OCI-LY3 (cell line): ENCODE measurements at regions not wholly inside any gene's neighbourhood (a gene's known extent, or its start where the extent isn't known, plus 50 kb on each side); places are given as distances from the start of the nearest gene placed in this dataset.

ENCODE experiments used
- H2AFZ ChIP-seq: fragments of 200-600, 300-600 bp; shearing (Covaris generic); 2 replicates; pipeline ENCODE4 v1.6.0; 2014; ENCODE audit warnings: antibody characterized with exemption, low read depth, low read length
- H3K27ac ChIP-seq: fragments of 200-600, 300-600 bp; sonication (generic); 2 replicates; pipeline ENCODE4 v1.5.1; 2014; ENCODE audit warnings: mild to moderate bottlenecking, low read length, moderate library complexity, mixed read lengths
- H3K27me3 ChIP-seq: fragments of 200-600, 300-600 bp; sonication (generic); 2 replicates; pipeline ENCODE4 v1.6.1; 2014; ENCODE audit warnings: low read depth, low read length, mixed read lengths
- H3K36me3 ChIP-seq: fragments of 200-600, 300-600 bp; sonication (generic); replicated peaks from 2 replicates; pipeline ENCODE3; 2014; ENCODE audit warnings: low read depth, low read length, mixed read lengths
- H3K4me1 ChIP-seq: fragments of 300-600, 200-600 bp; sonication (generic); 2 replicates; pipeline ENCODE4 v1.6.1; 2014; ENCODE audit warnings: low read length, mixed read lengths
- H3K4me2 ChIP-seq: fragments of 200-600, 300-600 bp; sonication (generic); 2 replicates; pipeline ENCODE4 v1.6.1; 2014; ENCODE audit warnings: low read length, mixed read lengths
- H3K4me3 ChIP-seq: fragments of 300-600, 200-600 bp; sonication (generic); 2 replicates; pipeline ENCODE4 v1.5.1; 2014; ENCODE audit warnings: antibody characterized with exemption, mild to moderate bottlenecking, low read length, moderate library complexity
- H3K79me2 ChIP-seq: fragments of 300-600, 200-600 bp; shearing (Covaris generic); 2 replicates; pipeline ENCODE4 v1.6.1; 2014; ENCODE audit warnings: mild to moderate bottlenecking, low read length, mixed read lengths
- H3K9ac ChIP-seq: fragments of 300-600, 200-600 bp; shearing (Covaris generic); 2 replicates; pipeline ENCODE4 v1.6.0; 2014; ENCODE audit warnings: mild to moderate bottlenecking, low read length, moderate library complexity
- H3K9me3 ChIP-seq: fragments of 200-600, 300-600 bp; shearing (Covaris generic); 2 replicates; pipeline ENCODE4 v1.6.1; 2014; ENCODE audit warnings: low read length, mixed read lengths; ENCODE audit not compliant: insufficient read depth
- H4K20me1 ChIP-seq: fragments of 200-600, 300-600 bp; sonication (generic); 2 replicates; pipeline ENCODE4 v1.6.1; 2016; ENCODE audit warnings: low read length, mixed read lengths; ENCODE audit not compliant: insufficient read depth
- CTCF ChIP-seq: fragments of 200-600, 300-600 bp; sonication (generic); IDR thresholded peaks from 2 replicates; pipeline ENCODE4 v1.5.1; 2014; ENCODE audit warnings: antibody characterized with exemption, low read length, low read depth
- EZH2phosphoT487 ChIP-seq: fragments of 200-600 bp; shearing (Covaris generic); IDR thresholded peaks from 2 replicates; pipeline ENCODE4 v1.6.1; 2018; ENCODE audit warnings: antibody characterized with exemption, mixed run types, low read depth

- Histone ChIP-seq H3K79me2 (no peaks in the 10 kb centered on the region), H3K9me3 (no peaks in the 10 kb centered on the region), H4K20me1 (no peaks in the 10 kb centered on the region), H3K36me3 (no peaks in the 10 kb centered on the region), H2AFZ (no peak overlapping the region), H3K4me2 (no peak overlapping the region), H3K9ac (no peak overlapping the region), H3K27me3 (peaks cover 38% of the 10 kb centered on the region), H3K4me3 (no peak overlapping the region), H3K4me1 (no peaks in the 10 kb centered on the region), H3K27ac (no peak overlapping the region)
- TF ChIP-seq CTCF (no peak), EZH2phosphoT487 (no peak)
Observed at GRCh38 chr19:30671622-30672051, 299.5 kb downstream of the ZNF536 start.

- H2AFZ ChIP-seq, result no peak overlapping the region
- no peaks in the 10 kb centered on the region for H3K79me2 ChIP-seq
- no peaks in the 10 kb centered on the region for H4K20me1 ChIP-seq
- H3K27me3 ChIP-seq, result peaks cover 37% of the 10 kb centered on the region
- no peaks in the 10 kb centered on the region for H3K36me3 ChIP-seq
- no peaks in the 10 kb centered on the region for H3K9me3 ChIP-seq
- TF ChIP-seq EZH2phosphoT487 (no peak), CTCF (no peak)
- H3K9ac ChIP-seq, result no peak overlapping the region
- no peaks in the 10 kb centered on the region for H3K4me1 ChIP-seq
- H3K27ac ChIP-seq, result no peak overlapping the region
- no peak overlapping the region for H3K4me3 ChIP-seq
- H3K4me2 ChIP-seq, result no peak overlapping the region
Observed at GRCh38 chr19:30671367-30671619, 299.1 kb downstream of the ZNF536 start.

DNA sequence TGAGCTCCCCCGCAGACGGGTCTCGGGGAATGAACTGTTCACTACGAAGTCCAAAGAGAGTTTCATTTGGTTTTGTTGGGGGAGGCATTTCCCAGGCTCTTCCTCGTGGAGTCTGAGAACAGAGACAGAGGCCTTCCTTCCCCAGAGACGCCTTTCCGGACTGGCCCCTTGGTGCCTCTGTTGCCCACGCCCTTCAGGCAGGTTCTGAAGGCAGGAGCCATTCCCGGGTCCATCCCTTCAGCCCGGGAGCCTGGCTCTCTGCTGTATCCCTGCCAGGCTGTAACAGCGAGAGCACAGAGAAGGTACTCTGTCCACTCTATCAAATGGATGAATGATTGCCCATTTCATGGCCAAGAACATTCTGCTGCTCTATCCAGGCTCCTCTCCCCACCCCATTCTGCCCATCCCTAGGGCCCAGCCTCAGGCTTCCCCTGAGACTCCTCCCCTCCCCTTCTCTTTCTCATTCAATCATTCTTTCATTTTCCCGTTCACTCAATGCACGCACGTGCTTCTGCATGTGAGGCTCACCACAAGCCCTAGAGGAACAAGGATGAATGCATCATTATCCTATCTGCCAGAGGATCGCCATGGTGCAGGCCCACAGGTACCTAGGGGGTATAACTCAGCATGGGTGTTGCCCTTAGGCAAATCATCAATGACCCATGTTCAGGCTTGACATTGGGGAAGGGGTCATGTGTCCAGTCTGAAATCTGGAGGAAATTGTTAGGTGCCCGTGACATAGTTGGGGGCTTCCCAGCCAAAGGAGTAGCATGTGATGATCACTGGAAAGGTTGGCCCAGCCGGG is 298.6 kb downstream of the ZNF536 start:
- no peak overlapping the region for H3K4me2 ChIP-seq
- no peak for TF ChIP-seq CTCF
- TF ChIP-seq EZH2phosphoT487, result no peak
- no peak overlapping the region for H2AFZ ChIP-seq
- H3K9ac ChIP-seq, result no peak overlapping the region
- no peaks in the 10 kb centered on the region for H3K79me2 ChIP-seq
- H3K9me3 ChIP-seq, result no peaks in the 10 kb centered on the region
- no peaks in the 10 kb centered on the region for H3K36me3 ChIP-seq
- H4K20me1 ChIP-seq, result no peaks in the 10 kb centered on the region
- no peak overlapping the region for H3K4me3 ChIP-seq
- no peak overlapping the region for H3K27ac ChIP-seq
- peaks cover 34% of the 10 kb centered on the region for H3K27me3 ChIP-seq
- no peaks in the 10 kb centered on the region for H3K4me1 ChIP-seq

DNA sequence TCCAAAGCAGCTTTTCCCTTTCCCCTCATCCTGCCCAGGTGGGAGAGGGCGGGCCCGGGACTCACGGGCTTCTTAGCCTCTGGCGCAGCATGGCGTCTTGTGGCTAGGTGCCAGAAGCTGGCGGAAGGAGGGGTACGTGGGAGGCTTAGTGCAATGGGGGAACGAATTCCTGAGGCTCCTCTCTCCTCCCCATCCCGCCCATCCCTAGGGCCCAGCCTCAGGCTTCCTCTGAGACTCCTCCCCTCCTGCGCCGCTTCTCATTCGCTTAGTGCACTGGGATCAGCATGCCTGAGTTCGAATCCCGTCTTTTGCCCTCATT is 297.8 kb downstream of the ZNF536 start:
- H3K27me3 ChIP-seq, result peaks cover 27% of the 10 kb centered on the region
- no peak overlapping the region for H3K4me3 ChIP-seq

More for the DNA sequence above, 297.8 kb downstream of the ZNF536 start:
- Histone ChIP-seq H3K79me2 (no peaks in the 10 kb centered on the region), H3K4me1 (no peaks in the 10 kb centered on the region), H3K9ac (no peak overlapping the region), H3K36me3 (no peaks in the 10 kb centered on the region), H3K27ac (no peak overlapping the region), H3K4me2 (no peak overlapping the region), H4K20me1 (no peaks in the 10 kb centered on the region), H3K9me3 (no peaks in the 10 kb centered on the region), H2AFZ (no peak overlapping the region)
- no peak for TF ChIP-seq CTCF
- no peak for TF ChIP-seq EZH2phosphoT487
